ENCODE measurements at regions not wholly inside any gene's neighbourhood (a gene's known extent, or its start where the extent isn't known, plus 50 kb on each side); places are given as distances from the start of the nearest gene placed in this dataset.
"Not testable (repeated sequence)": the region's sequence is repeated elsewhere in the genome, so short reads cannot be mapped to it uniquely, and the experiment has no call there.

DNA sequence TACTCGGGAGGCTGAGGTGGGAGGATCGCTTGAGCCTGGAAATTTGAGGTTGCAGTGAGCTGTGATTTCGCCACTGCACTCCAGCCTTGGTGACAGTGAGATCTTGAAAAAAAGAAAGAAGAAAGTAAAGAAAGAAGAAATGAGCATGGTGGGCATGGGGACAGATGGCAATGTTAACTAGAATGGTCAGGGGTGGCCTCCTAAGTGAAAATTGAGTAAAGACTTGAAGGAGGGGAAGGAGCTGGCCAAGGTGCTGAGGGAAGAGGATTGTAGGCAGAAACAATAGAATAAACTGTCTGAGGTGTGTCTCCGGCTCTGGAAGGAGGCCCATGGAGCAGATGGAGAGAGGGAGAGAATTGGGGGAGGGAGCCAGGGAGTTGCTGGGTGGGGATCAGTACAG is 60.1 kb upstream of the METTL14 start:
- TF ChIP-seq, protein P1, sequence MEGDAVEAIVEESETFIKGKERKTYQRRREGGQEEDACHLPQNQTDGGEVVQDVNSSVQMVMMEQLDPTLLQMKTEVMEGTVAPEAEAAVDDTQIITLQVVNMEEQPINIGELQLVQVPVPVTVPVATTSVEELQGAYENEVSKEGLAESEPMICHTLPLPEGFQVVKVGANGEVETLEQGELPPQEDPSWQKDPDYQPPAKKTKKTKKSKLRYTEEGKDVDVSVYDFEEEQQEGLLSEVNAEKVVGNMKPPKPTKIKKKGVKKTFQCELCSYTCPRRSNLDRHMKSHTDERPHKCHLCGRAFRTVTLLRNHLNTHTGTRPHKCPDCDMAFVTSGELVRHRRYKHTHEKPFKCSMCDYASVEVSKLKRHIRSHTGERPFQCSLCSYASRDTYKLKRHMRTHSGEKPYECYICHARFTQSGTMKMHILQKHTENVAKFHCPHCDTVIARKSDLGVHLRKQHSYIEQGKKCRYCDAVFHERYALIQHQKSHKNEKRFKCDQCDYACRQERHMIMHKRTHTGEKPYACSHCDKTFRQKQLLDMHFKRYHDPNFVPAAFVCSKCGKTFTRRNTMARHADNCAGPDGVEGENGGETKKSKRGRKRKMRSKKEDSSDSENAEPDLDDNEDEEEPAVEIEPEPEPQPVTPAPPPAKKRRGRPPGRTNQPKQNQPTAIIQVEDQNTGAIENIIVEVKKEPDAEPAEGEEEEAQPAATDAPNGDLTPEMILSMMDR (conservative IDR thresholded peaks at IDR 0.05): not testable (repeated sequence)
- TF ChIP-seq EZH2 (IDR thresholded peaks at IDR 0.05; ENCODE audit: low read depth): not testable (repeated sequence)

All from PC-9 (cell line).